GM23338 (cell line): ENCODE measurements at regions not wholly inside any gene's neighbourhood (a gene's known extent, or its start where the extent isn't known, plus 50 kb on each side); places are given as distances from the start of the nearest gene placed in this dataset.

Experiments used
- CREB1 ChIP-seq: fragments of 250-450 bp; sonication (Bioruptor Pico); IDR thresholded peaks from 2 replicates; pipeline ENCODE4 v1.5.0; 2020; ENCODE audit warnings: low read depth, mild to moderate bottlenecking, moderate library complexity
- CTCF ChIP-seq, 2 experiments: fragments of 200-600 bp in 1 of 2; sonication (generic) in 1 of 2; conservative IDR thresholded peaks; 2 replicates each; pipeline versions ENCODE4 v1.5.1 to v1.6.1; 2016 to 2017; ENCODE audit warnings: antibody characterized with exemption in 2 of 2, low read depth in 2 of 2, mild to moderate bottlenecking in 2 of 2, moderate library complexity in 1 of 2
- ETS1 ChIP-seq: IDR thresholded peaks from 2 replicates; pipeline ENCODE4 v1.6.1; 2016; ENCODE audit warnings: antibody characterized with exemption
- EZH2 ChIP-seq: fragments of 200-600 bp; sonication (generic); IDR thresholded peaks from one replicate; pipeline ENCODE4 v1.8.0; 2017; ENCODE audit warnings: antibody characterized with exemption, mild to moderate bottlenecking, low read depth; ENCODE audit not compliant: unreplicated experiment
- EZH2phosphoT487 ChIP-seq: fragments of 200-600 bp; sonication (generic); IDR thresholded peaks from one replicate; pipeline ENCODE4 v1.8.1; 2018; ENCODE audit warnings: antibody characterized with exemption; ENCODE audit not compliant: unreplicated experiment
- JUNB ChIP-seq: IDR thresholded peaks from one replicate; pipeline ENCODE4 v1.6.1; 2016; ENCODE audit warnings: antibody characterized with exemption; ENCODE audit not compliant: unreplicated experiment
- NANOG ChIP-seq: IDR thresholded peaks from 2 replicates; pipeline ENCODE4 v1.6.1; 2016; ENCODE audit warnings: antibody characterized with exemption, borderline replicate concordance
- POLR2AphosphoS5 ChIP-seq: IDR thresholded peaks from 2 replicates; pipeline ENCODE4 v1.6.1; 2016; ENCODE audit warnings: antibody characterized with exemption, low read depth
- REST ChIP-seq: IDR thresholded peaks from one replicate; pipeline ENCODE4 v1.6.1; 2018; ENCODE audit warnings: antibody characterized with exemption; ENCODE audit not compliant: unreplicated experiment

GRCh38 chr21:18476639-18477038 is 73.1 kb upstream of the TMPRSS15 start:
- TF ChIP-seq EZH2 (no peak), NANOG (no peak), CTCF (conservative IDR thresholded peaks at IDR 0.05; ENCODE audit: low read depth in 2 of 2) (no peak), EZH2phosphoT487 (no peak), POLR2AphosphoS5 (no peak), CREB1 (no peak), ETS1 (no peak), JUNB (no peak), REST (no peak)
